GM23338 (cell line): ENCODE measurements at regions not wholly inside any gene's neighbourhood (a gene's known extent, or its start where the extent isn't known, plus 50 kb on each side); places are given as distances from the start of the nearest gene placed in this dataset.

Experiments used
- ATAC-seq: fragments of 200-7000 bp; cut with Tn5 transposase; 3 replicates; pipeline ENCODE4 v1.9.1; 2020
- DNase-seq: peaks from one replicate; pipeline ENCODE4 v3.0.0-alpha.2; 2015; ENCODE audit warnings: low spot score
- H2AFZ ChIP-seq: fragments of 200-600 bp; sonication (generic); 2 replicates; pipeline ENCODE4 v1.8.0; 2016; ENCODE audit warnings: antibody characterized with exemption, mild to moderate bottlenecking, moderate library complexity
- H3F3A ChIP-seq: fragments of 200-600 bp; sonication (generic); replicated peaks from 2 replicates; pipeline ENCODE4 v1.8.0; 2017; ENCODE audit warnings: antibody characterized with exemption, mixed run types, low read depth
- H3K27ac ChIP-seq: fragments of 200-600 bp; sonication (generic); 2 replicates; pipeline ENCODE4 v1.6.1; 2016; ENCODE audit warnings: low read depth
- H3K27me3 ChIP-seq: fragments of 200-600 bp; sonication (generic); 2 replicates; pipeline ENCODE4 v1.8.0; 2016; ENCODE audit warnings: mild to moderate bottlenecking, mixed run types, moderate library complexity; ENCODE audit not compliant: insufficient read depth
- H3K36me3 ChIP-seq: fragments of 200-600 bp; sonication (generic); 2 replicates; pipeline ENCODE4 v1.8.0; 2016; ENCODE audit warnings: mild to moderate bottlenecking; ENCODE audit not compliant: insufficient read depth
- H3K4me1 ChIP-seq: fragments of 200-600 bp; sonication (generic); 2 replicates; pipeline ENCODE4 v1.8.0; 2016; ENCODE audit warnings: mild to moderate bottlenecking, moderate library complexity; ENCODE audit not compliant: insufficient read depth
- H3K4me2 ChIP-seq: fragments of 200-600 bp; sonication (generic); 2 replicates; pipeline ENCODE4 v1.7.1; 2017; ENCODE audit warnings: mixed run types
- H3K4me3 ChIP-seq: fragments of 200-600 bp; sonication (generic); 2 replicates; pipeline ENCODE4 v1.6.1; 2016; ENCODE audit warnings: mixed run types
- H3K79me2 ChIP-seq: fragments of 200-600 bp; sonication (generic); replicated peaks from 2 replicates; pipeline ENCODE4 v1.8.0; 2017; ENCODE audit warnings: mild to moderate bottlenecking; ENCODE audit not compliant: insufficient read depth
- H3K9me2 ChIP-seq: fragments of 200-600 bp; sonication (generic); 2 replicates; pipeline ENCODE4 v1.8.0; 2017; ENCODE audit not compliant: insufficient read depth
- H4K20me1 ChIP-seq: fragments of 200-600 bp; sonication (generic); replicated peaks from 2 replicates; pipeline ENCODE4 v1.8.0; 2017; ENCODE audit warnings: mild to moderate bottlenecking; ENCODE audit not compliant: insufficient read depth
- H3K27ac Mint-ChIP-seq: 2 replicates; pipeline ENCODE4 v1.8.0; 2020; ENCODE audit warnings: inconsistent platforms, mild to moderate bottlenecking, moderate library complexity, mixed read lengths
- H3K27me3 Mint-ChIP-seq: 3 replicates; pipeline ENCODE4 v1.8.0; 2022; ENCODE audit warnings: low read depth, mild to moderate bottlenecking, moderate library complexity, mixed read lengths, inconsistent platforms; ENCODE audit not compliant: insufficient read depth, poor library complexity
- H3K36me3 Mint-ChIP-seq: 3 replicates; pipeline ENCODE4 v1.8.0; 2021; ENCODE audit warnings: low read depth, mild to moderate bottlenecking, inconsistent platforms, moderate library complexity, mixed read lengths
- H3K4me1 Mint-ChIP-seq: 3 replicates; pipeline ENCODE4 v1.8.0; 2020; ENCODE audit warnings: mild to moderate bottlenecking, inconsistent platforms, mixed read lengths
- H3K4me3 Mint-ChIP-seq: 3 replicates; pipeline ENCODE4 v1.8.0; 2021; ENCODE audit warnings: moderate library complexity, mild to moderate bottlenecking, inconsistent platforms, mixed read lengths
- H3K9me3 Mint-ChIP-seq: 3 replicates; pipeline ENCODE4 v1.8.0; 2020; ENCODE audit warnings: moderate library complexity, mild to moderate bottlenecking, inconsistent platforms, mixed read lengths
- CREB1 ChIP-seq: fragments of 250-450 bp; sonication (Bioruptor Pico); IDR thresholded peaks from 2 replicates; pipeline ENCODE4 v1.5.0; 2020; ENCODE audit warnings: low read depth, mild to moderate bottlenecking, moderate library complexity
- EZH2phosphoT487 ChIP-seq: fragments of 200-600 bp; sonication (generic); IDR thresholded peaks from one replicate; pipeline ENCODE4 v1.8.1; 2018; ENCODE audit warnings: antibody characterized with exemption; ENCODE audit not compliant: unreplicated experiment
- JUNB ChIP-seq: IDR thresholded peaks from one replicate; pipeline ENCODE4 v1.6.1; 2016; ENCODE audit warnings: antibody characterized with exemption; ENCODE audit not compliant: unreplicated experiment
- NANOG ChIP-seq: IDR thresholded peaks from 2 replicates; pipeline ENCODE4 v1.6.1; 2016; ENCODE audit warnings: antibody characterized with exemption, borderline replicate concordance
- POLR2AphosphoS5 ChIP-seq: IDR thresholded peaks from 2 replicates; pipeline ENCODE4 v1.6.1; 2016; ENCODE audit warnings: antibody characterized with exemption, low read depth
- ZNF114 ChIP-seq: fragments of 250-450 bp; sonication (Bioruptor Pico); IDR thresholded peaks from 2 replicates; pipeline ENCODE4 v1.5.0; 2020; ENCODE audit warnings: mild to moderate bottlenecking, moderate library complexity
- ZNF331 ChIP-seq: fragments of 250-450 bp; sonication (Bioruptor Pico); IDR thresholded peaks from 2 replicates; pipeline ENCODE4 v1.5.0; 2020; ENCODE audit warnings: low read depth, mild to moderate bottlenecking, moderate library complexity
- TF ChIP-seq, protein P1 (sequence below): IDR thresholded peaks from 2 replicates; pipeline ENCODE4 v1.6.1; 2016; ENCODE audit warnings: antibody characterized with exemption
- TF ChIP-seq, protein P2 (sequence below): IDR thresholded peaks from one replicate; pipeline ENCODE4 v1.6.1; 2018; ENCODE audit warnings: antibody characterized with exemption; ENCODE audit not compliant: unreplicated experiment
- TF ChIP-seq, protein P3 (sequence below), 2 experiments: fragments of 200-600 bp in 1 of 2; sonication (generic) in 1 of 2; conservative IDR thresholded peaks; 2 replicates each; pipeline versions ENCODE4 v1.5.1 to v1.6.1; 2016 to 2017; ENCODE audit warnings: antibody characterized with exemption in 2 of 2, low read depth in 2 of 2, mild to moderate bottlenecking in 2 of 2, moderate library complexity in 1 of 2

DNA sequence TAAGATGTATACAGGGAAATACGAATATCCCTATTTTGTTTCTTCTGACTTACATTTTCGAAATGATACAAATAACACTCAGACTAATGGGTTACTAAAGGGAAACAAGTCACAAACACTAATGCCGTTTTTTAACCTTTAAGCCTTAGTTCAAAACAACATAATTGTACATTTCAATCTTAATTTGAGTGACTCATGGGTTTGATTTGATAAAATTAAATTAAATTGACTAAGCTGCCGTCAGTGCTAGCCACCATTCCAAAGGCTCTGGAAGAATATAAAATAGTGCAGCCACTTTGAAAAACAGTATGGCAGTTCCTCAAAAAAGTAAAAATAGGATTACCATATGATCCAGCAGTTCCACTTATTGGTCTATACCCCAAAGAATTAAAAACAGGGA is 133.8 kb upstream of the NT5C1B start:
- H3K36me3 Mint-ChIP-seq, result no peaks in the 10 kb centered on the region
- H3K9me2 ChIP-seq, result no peaks in the 10 kb centered on the region
- TF ChIP-seq POLR2AphosphoS5 (no peak), NANOG (no peak), ZNF114 (CRISPR knock-in tag) (no peak), EZH2phosphoT487 (no peak), ZNF331 (CRISPR knock-in tag) (no peak)
- TF ChIP-seq, protein P1, sequence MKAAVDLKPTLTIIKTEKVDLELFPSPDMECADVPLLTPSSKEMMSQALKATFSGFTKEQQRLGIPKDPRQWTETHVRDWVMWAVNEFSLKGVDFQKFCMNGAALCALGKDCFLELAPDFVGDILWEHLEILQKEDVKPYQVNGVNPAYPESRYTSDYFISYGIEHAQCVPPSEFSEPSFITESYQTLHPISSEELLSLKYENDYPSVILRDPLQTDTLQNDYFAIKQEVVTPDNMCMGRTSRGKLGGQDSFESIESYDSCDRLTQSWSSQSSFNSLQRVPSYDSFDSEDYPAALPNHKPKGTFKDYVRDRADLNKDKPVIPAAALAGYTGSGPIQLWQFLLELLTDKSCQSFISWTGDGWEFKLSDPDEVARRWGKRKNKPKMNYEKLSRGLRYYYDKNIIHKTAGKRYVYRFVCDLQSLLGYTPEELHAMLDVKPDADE, result no peak
- TF ChIP-seq, protein P2, sequence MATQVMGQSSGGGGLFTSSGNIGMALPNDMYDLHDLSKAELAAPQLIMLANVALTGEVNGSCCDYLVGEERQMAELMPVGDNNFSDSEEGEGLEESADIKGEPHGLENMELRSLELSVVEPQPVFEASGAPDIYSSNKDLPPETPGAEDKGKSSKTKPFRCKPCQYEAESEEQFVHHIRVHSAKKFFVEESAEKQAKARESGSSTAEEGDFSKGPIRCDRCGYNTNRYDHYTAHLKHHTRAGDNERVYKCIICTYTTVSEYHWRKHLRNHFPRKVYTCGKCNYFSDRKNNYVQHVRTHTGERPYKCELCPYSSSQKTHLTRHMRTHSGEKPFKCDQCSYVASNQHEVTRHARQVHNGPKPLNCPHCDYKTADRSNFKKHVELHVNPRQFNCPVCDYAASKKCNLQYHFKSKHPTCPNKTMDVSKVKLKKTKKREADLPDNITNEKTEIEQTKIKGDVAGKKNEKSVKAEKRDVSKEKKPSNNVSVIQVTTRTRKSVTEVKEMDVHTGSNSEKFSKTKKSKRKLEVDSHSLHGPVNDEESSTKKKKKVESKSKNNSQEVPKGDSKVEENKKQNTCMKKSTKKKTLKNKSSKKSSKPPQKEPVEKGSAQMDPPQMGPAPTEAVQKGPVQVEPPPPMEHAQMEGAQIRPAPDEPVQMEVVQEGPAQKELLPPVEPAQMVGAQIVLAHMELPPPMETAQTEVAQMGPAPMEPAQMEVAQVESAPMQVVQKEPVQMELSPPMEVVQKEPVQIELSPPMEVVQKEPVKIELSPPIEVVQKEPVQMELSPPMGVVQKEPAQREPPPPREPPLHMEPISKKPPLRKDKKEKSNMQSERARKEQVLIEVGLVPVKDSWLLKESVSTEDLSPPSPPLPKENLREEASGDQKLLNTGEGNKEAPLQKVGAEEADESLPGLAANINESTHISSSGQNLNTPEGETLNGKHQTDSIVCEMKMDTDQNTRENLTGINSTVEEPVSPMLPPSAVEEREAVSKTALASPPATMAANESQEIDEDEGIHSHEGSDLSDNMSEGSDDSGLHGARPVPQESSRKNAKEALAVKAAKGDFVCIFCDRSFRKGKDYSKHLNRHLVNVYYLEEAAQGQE, result no peak
- TF ChIP-seq, protein P3, sequence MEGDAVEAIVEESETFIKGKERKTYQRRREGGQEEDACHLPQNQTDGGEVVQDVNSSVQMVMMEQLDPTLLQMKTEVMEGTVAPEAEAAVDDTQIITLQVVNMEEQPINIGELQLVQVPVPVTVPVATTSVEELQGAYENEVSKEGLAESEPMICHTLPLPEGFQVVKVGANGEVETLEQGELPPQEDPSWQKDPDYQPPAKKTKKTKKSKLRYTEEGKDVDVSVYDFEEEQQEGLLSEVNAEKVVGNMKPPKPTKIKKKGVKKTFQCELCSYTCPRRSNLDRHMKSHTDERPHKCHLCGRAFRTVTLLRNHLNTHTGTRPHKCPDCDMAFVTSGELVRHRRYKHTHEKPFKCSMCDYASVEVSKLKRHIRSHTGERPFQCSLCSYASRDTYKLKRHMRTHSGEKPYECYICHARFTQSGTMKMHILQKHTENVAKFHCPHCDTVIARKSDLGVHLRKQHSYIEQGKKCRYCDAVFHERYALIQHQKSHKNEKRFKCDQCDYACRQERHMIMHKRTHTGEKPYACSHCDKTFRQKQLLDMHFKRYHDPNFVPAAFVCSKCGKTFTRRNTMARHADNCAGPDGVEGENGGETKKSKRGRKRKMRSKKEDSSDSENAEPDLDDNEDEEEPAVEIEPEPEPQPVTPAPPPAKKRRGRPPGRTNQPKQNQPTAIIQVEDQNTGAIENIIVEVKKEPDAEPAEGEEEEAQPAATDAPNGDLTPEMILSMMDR (conservative IDR thresholded peaks at IDR 0.05; ENCODE audit: low read depth in 2 of 2), result no peak

DNA sequence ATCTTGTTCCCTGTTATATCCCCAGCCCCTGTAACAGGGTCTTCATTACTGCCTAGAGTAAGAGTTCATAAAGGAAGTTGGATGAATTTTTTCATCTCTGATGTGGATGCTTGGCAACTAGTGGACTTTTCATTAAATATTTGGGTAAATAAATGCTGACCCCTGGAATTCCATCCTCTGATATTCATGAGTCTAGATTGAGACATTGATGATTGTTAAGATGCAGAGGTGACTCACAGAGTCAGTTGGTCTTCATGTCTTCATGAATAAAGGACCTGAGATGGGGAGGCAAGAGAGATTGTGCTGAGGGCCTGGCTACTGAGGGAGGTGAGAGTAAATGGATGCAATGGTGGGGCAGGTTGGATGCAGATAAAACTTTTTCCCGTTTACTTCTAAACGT is 132.7 kb upstream of the NT5C1B start:
- no peaks in the 10 kb centered on the region for H3K27me3 Mint-ChIP-seq
- no peak overlapping the region for H3K27ac Mint-ChIP-seq
- H3K4me1 Mint-ChIP-seq, result no peaks in the 10 kb centered on the region
- H3K4me3 Mint-ChIP-seq, result no peak overlapping the region
- no peaks in the 10 kb centered on the region for H3K9me3 Mint-ChIP-seq
- H3K27me3 ChIP-seq, result no peaks in the 10 kb centered on the region
- no peaks in the 10 kb centered on the region for H3K4me1 ChIP-seq
- H3K9me2 ChIP-seq, result no peaks in the 10 kb centered on the region
- ATAC-seq (no peak), DNase-seq (no peak)
- H3K4me2 ChIP-seq, result no peak overlapping the region
- no peaks in the 10 kb centered on the region for H3K79me2 ChIP-seq
- H3K36me3 Mint-ChIP-seq, result no peaks in the 10 kb centered on the region
- no peaks in the 10 kb centered on the region for H4K20me1 ChIP-seq
- H3K27ac ChIP-seq, result no peak overlapping the region
- H2AFZ ChIP-seq, result no peak overlapping the region
- no peak overlapping the region for H3K4me3 ChIP-seq
- H3K36me3 ChIP-seq, result no peaks in the 10 kb centered on the region
- no peaks in the 10 kb centered on the region for H3F3A ChIP-seq
- TF ChIP-seq, protein P3 (conservative IDR thresholded peaks at IDR 0.05; ENCODE audit: low read depth in 2 of 2), result no peak
- TF ChIP-seq, protein P2, result no peak
- TF ChIP-seq CREB1 (CRISPR knock-in tag), result no peak
- TF ChIP-seq JUNB, result no peak
- TF ChIP-seq ZNF114 (CRISPR knock-in tag), result no peak
- TF ChIP-seq, protein P1, result no peak
- no peak for TF ChIP-seq ZNF331 (CRISPR knock-in tag)
- TF ChIP-seq POLR2AphosphoS5, result no peak
- TF ChIP-seq NANOG, result no peak

More for the DNA sequence above, 133.8 kb upstream of the NT5C1B start:
- Histone ChIP-seq H4K20me1 (no peaks in the 10 kb centered on the region), H3K36me3 (no peaks in the 10 kb centered on the region), H3K27me3 (no peaks in the 10 kb centered on the region), H3F3A (no peaks in the 10 kb centered on the region), H2AFZ (no peak overlapping the region), H3K79me2 (no peaks in the 10 kb centered on the region), H3K27ac (no peak overlapping the region), H3K4me3 (no peak overlapping the region), H3K4me1 (no peaks in the 10 kb centered on the region), H3K4me2 (no peak overlapping the region)
- Mint-ChIP-seq H3K27me3 (no peaks in the 10 kb centered on the region), H3K4me3 (no peak overlapping the region), H3K9me3 (no peaks in the 10 kb centered on the region), H3K27ac (no peak overlapping the region), H3K4me1 (no peaks in the 10 kb centered on the region)
- DNase-seq, result no peak
- ATAC-seq, result no peak
